IMR-90 (cell line): ENCODE measurements at regions not wholly inside any gene's neighbourhood (a gene's known extent, or its start where the extent isn't known, plus 50 kb on each side); places are given as distances from the start of the nearest gene placed in this dataset.

Source experiments
- ATAC-seq: fragments of 200-7000 bp; cut with Tn5 transposase; 2 replicates; pipeline ENCODE4 v1.9.1; 2020; ENCODE audit warnings: low read depth, mild to moderate bottlenecking, moderate library complexity
- BruUV-seq: library from RNA; stranded (reverse); fragments of 400-500 nt; replicated peaks from 2 replicates; lab custom pipeline; 2021; lab: Mats Ljungman, UMichigan
- CTCF ChIA-PET: fragments of 300-600 bp; formaldehyde crosslinking; extraction: SDS; loops from one replicate; lab custom pipeline; 2021; ENCODE audit warnings: antibody characterized with exemption; lab: Yijun Ruan, JAX
- POLR2A ChIA-PET: fragments of 300-600 bp; sonication (Branson Sonifier 250); formaldehyde crosslinking; loops from one replicate; lab custom pipeline; 2022; ENCODE audit warnings: antibody characterized with exemption; ENCODE audit not compliant: unreplicated experiment; lab: Charles Lee
- DNase-seq: peaks from one replicate; pipeline ENCODE4 v3.0.0; 2013
- H2AFZ ChIP-seq: replicated peaks from 2 replicates; pipeline ENCODE3; 2013; ENCODE audit warnings: low read length, mild to moderate bottlenecking; ENCODE audit not compliant: poor library complexity
- H2AK5ac ChIP-seq: 2 replicates; pipeline ENCODE4 v1.6.1; 2013; ENCODE audit warnings: low read depth, low read length, inconsistent platforms
- H2AK9ac ChIP-seq: replicated peaks from 2 replicates; pipeline ENCODE3; 2013; ENCODE audit warnings: mild to moderate bottlenecking, low read depth, low read length, moderate library complexity; ENCODE audit not compliant: poor library complexity
- H2BK120ac ChIP-seq: 2 replicates; pipeline ENCODE4 v1.6.1; 2013; ENCODE audit warnings: low read depth, low read length, inconsistent platforms
- H2BK15ac ChIP-seq: 3 replicates; pipeline ENCODE4 v1.6.1; 2013; ENCODE audit warnings: low read depth, low read length, inconsistent platforms
- H2BK20ac ChIP-seq: 2 replicates; pipeline ENCODE4 v1.6.1; 2013; ENCODE audit warnings: low read depth, mild to moderate bottlenecking, inconsistent platforms, low read length, moderate library complexity
- H2BK5ac ChIP-seq: 2 replicates; pipeline ENCODE4 v1.6.1; 2013; ENCODE audit warnings: mild to moderate bottlenecking, low read depth, low read length, inconsistent platforms; ENCODE audit not compliant: poor library complexity, severe bottlenecking
- H3K14ac ChIP-seq: replicated peaks from 2 replicates; pipeline ENCODE4 v1.6.1; 2013; ENCODE audit warnings: low read depth, low read length, inconsistent platforms
- H3K18ac ChIP-seq: 2 replicates; pipeline ENCODE4 v1.6.1; 2013; ENCODE audit warnings: low read depth, low read length, control low read depth
- H3K23ac ChIP-seq: 2 replicates; pipeline ENCODE4 v1.6.1; 2013; ENCODE audit warnings: low read depth, low read length, inconsistent platforms
- H3K27ac ChIP-seq: 2 replicates; pipeline ENCODE4 v1.5.1; 2013; ENCODE audit warnings: mild to moderate bottlenecking, control low read depth, low read length; ENCODE audit not compliant: insufficient read depth
- H3K27me3 ChIP-seq: 2 replicates; pipeline ENCODE4 v1.6.1; 2013; ENCODE audit warnings: low read length; ENCODE audit not compliant: control insufficient read depth, insufficient read depth
- H3K36me3 ChIP-seq: 2 replicates; pipeline ENCODE4 v1.6.1; 2013; ENCODE audit warnings: low read length, mixed read lengths; ENCODE audit not compliant: control insufficient read depth, insufficient read depth
- H3K4ac ChIP-seq: 2 replicates; pipeline ENCODE4 v1.6.1; 2013; ENCODE audit warnings: low read depth, low read length, inconsistent platforms
- H3K4me1 ChIP-seq: 2 replicates; pipeline ENCODE4 v1.6.1; 2013; ENCODE audit warnings: low read length, mixed read lengths; ENCODE audit not compliant: control insufficient read depth, insufficient read depth
- H3K4me2 ChIP-seq: 2 replicates; pipeline ENCODE4 v1.6.1; 2013; ENCODE audit warnings: low read depth, mild to moderate bottlenecking, control low read depth, low read length, moderate library complexity
- H3K4me3 ChIP-seq: 2 replicates; pipeline ENCODE4 v1.5.1; 2013; ENCODE audit warnings: low read depth, mild to moderate bottlenecking, control low read depth, low read length, moderate library complexity; ENCODE audit not compliant: insufficient read depth
- H3K56ac ChIP-seq: 2 replicates; pipeline ENCODE4 v1.6.1; 2013; ENCODE audit warnings: low read length, inconsistent platforms; ENCODE audit not compliant: insufficient read depth; ENCODE audit errors: extremely low read depth
- H3K79me1 ChIP-seq, 2 experiments: 2 replicates each; pipeline ENCODE4 v1.6.1; 2013; ENCODE audit warnings: low read length in 2 of 2, inconsistent platforms in 1 of 2, low read depth in 1 of 2
- H3K9ac ChIP-seq: 2 replicates; pipeline ENCODE4 v1.6.1; 2013; ENCODE audit warnings: low read depth, low read length, control low read depth
- H3K9me1 ChIP-seq: 2 replicates; pipeline ENCODE4 v1.6.1; 2013; ENCODE audit warnings: low read length, inconsistent platforms; ENCODE audit not compliant: insufficient read depth
- H3K9me3 ChIP-seq: 2 replicates; pipeline ENCODE4 v1.6.1; 2013; ENCODE audit warnings: low read length; ENCODE audit not compliant: control insufficient read depth, insufficient read depth
- H4K20me1 ChIP-seq: 2 replicates; pipeline ENCODE4 v1.6.1; 2013; ENCODE audit warnings: low read length, inconsistent platforms; ENCODE audit not compliant: insufficient read depth
- H4K5ac ChIP-seq: 2 replicates; pipeline ENCODE4 v1.6.1; 2013; ENCODE audit warnings: mild to moderate bottlenecking, low read depth, low read length, control low read depth
- H4K8ac ChIP-seq, 2 experiments: 2 replicates each; pipeline ENCODE4 v1.6.1; 2013; ENCODE audit warnings: low read depth in 2 of 2, low read length in 2 of 2, control low read depth in 1 of 2, inconsistent platforms in 1 of 2
- H4K91ac ChIP-seq: 2 replicates; pipeline ENCODE4 v1.6.1; 2013; ENCODE audit warnings: low read depth, low read length, inconsistent platforms; ENCODE audit not compliant: insufficient read depth
- CEBPB ChIP-seq: IDR thresholded peaks from 2 replicates; pipeline ENCODE4 v1.6.1; 2012; ENCODE audit warnings: low read depth, low read length, improper control_type of control experiment
- MAFK ChIP-seq: IDR thresholded peaks from 2 replicates; pipeline ENCODE4 v1.6.1; 2012; ENCODE audit warnings: low read depth, low read length, improper control_type of control experiment
- POLR2A ChIP-seq: IDR thresholded peaks from 2 replicates; pipeline ENCODE4 v1.6.1; 2012; ENCODE audit warnings: mild to moderate bottlenecking, low read depth, low read length
- RFX5 ChIP-seq: IDR thresholded peaks from 2 replicates; pipeline ENCODE4 v1.8.0; 2012; ENCODE audit warnings: low read depth, mild to moderate bottlenecking, low read length, moderate library complexity
- WGBS, 2 experiments: methylation state at CpG; one replicate each; pipeline versions ENCODE4 v1.1.5 to v1.1.7; 2013; ENCODE audit warnings: missing lambda C conversion rate in 2 of 2; ENCODE audit not compliant: insufficient read length in 1 of 2; ENCODE audit errors: extremely low coverage in 2 of 2; 5-methylcytosine and 5-hydroxymethylcytosine counted together
- dilution Hi-C: fragments of 300-500 bp; cut with HindIII; formaldehyde crosslinking; loops from one replicate; pipeline ENCODE4 v1.14.3; 2018; ENCODE audit warnings: low sequenced_read_pairs; ENCODE audit not compliant: unreplicated experiment
- in situ Hi-C: fragments of 300-500 bp; cut with MboI; formaldehyde crosslinking; loops from 3 replicates; pipeline ENCODE4 v1.14.3; 2019; ENCODE audit warnings: low sequenced_read_pairs, inconsistent platforms, mixed read lengths
- intact Hi-C: fragments of 100-400 bp; cut with micrococcal nuclease; formaldehyde crosslinking; loops from 2 replicates; pipeline ENCODE4 v1.10.0; 2022
- TF ChIP-seq, protein P1 (sequence below): conservative IDR thresholded peaks from 2 replicates; pipeline ENCODE4 v1.5.1; 2012; ENCODE audit warnings: mild to moderate bottlenecking, low read depth, low read length, improper control_type of control experiment

GRCh38 chr2:153287109-153287801, 191.3 kb downstream of the RPRM start:
- H4K20me1 ChIP-seq: no peaks in the 10 kb centered on the region
- no peak overlapping the region for H4K5ac ChIP-seq
- H3K9me1 ChIP-seq: no peaks in the 10 kb centered on the region
- no peaks in the 10 kb centered on the region for H3K79me1 ChIP-seq
- in situ Hi-C loops (no loop called here), intact Hi-C loops (loop anchor here (5.0 kb wide), 1 partner anchor 545 kb away; no protein-coding TSS in a partner anchor), dilution Hi-C loops (no loop called here)
- H3K4me3 ChIP-seq: no peak overlapping the region
- 42% methylated on average over 8 of the region's 24 CpGs; no CpG with 5 or more reads in 1 of the 2 experiments for WGBS, 2 experiments
- no peak overlapping the region for H3K4ac ChIP-seq
- H2BK20ac ChIP-seq: no peak overlapping the region
- ChIA-PET CTCF (no interaction called here), POLR2A (no interaction called here)
- H2BK15ac ChIP-seq: no peak overlapping the region
- H3K4me1 ChIP-seq: no peaks in the 10 kb centered on the region
- H3K14ac ChIP-seq: no peak overlapping the region
- DNase-seq (no peak), ATAC-seq (no peak)
- H2BK120ac ChIP-seq: no peak overlapping the region
- no peak overlapping the region for H3K27ac ChIP-seq
- no peak overlapping the region for H3K23ac ChIP-seq
- H2AK9ac ChIP-seq: no peak overlapping the region
- H3K18ac ChIP-seq: no peak overlapping the region
- H3K56ac ChIP-seq: no peak overlapping the region
- TF ChIP-seq CEBPB (no peak), POLR2A (no peak), RFX5 (no peak), MAFK (no peak)
- TF ChIP-seq, protein P1, sequence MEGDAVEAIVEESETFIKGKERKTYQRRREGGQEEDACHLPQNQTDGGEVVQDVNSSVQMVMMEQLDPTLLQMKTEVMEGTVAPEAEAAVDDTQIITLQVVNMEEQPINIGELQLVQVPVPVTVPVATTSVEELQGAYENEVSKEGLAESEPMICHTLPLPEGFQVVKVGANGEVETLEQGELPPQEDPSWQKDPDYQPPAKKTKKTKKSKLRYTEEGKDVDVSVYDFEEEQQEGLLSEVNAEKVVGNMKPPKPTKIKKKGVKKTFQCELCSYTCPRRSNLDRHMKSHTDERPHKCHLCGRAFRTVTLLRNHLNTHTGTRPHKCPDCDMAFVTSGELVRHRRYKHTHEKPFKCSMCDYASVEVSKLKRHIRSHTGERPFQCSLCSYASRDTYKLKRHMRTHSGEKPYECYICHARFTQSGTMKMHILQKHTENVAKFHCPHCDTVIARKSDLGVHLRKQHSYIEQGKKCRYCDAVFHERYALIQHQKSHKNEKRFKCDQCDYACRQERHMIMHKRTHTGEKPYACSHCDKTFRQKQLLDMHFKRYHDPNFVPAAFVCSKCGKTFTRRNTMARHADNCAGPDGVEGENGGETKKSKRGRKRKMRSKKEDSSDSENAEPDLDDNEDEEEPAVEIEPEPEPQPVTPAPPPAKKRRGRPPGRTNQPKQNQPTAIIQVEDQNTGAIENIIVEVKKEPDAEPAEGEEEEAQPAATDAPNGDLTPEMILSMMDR: no peak
- H2AFZ ChIP-seq: no peak overlapping the region
- no peak overlapping the region for H4K91ac ChIP-seq
- H3K9ac ChIP-seq: no peak overlapping the region
- no peak overlapping the region for H3K4me2 ChIP-seq
- H4K8ac ChIP-seq: no peak overlapping the region
- no peaks in the 10 kb centered on the region for H3K27me3 ChIP-seq
- H2AK5ac ChIP-seq: no peak overlapping the region
- no peaks in the 10 kb centered on the region for H3K36me3 ChIP-seq
- peaks cover 18% of the 10 kb centered on the region for H3K9me3 ChIP-seq
- BruUV-seq: no TSS peak
- H2BK5ac ChIP-seq: no peak overlapping the region
